GM18951 (cell line): ENCODE measurements at regions not wholly inside any gene's neighbourhood (a gene's known extent, or its start where the extent isn't known, plus 50 kb on each side); places are given as distances from the start of the nearest gene placed in this dataset.

Experiments used
- POLR2A ChIP-seq: IDR thresholded peaks from 4 replicates; pipeline ENCODE4 v1.6.1; 2011; ENCODE audit warnings: mild to moderate bottlenecking; ENCODE audit not compliant: insufficient read length, insufficient read depth; ENCODE audit errors: extremely low read depth
- in situ Hi-C: fragments of 300-500 bp; cut with MboI; formaldehyde crosslinking; loops from one replicate; pipeline ENCODE4 v1.12.0; 2022; ENCODE audit warnings: low sequenced_read_pairs, mixed read lengths, inconsistent platforms; ENCODE audit not compliant: unreplicated experiment

- in situ Hi-C loops: no loop called here
- no peak for TF ChIP-seq POLR2A
Measured at GRCh38 chr6:44576132-44576631, 188.7 kb downstream of the CDC5L start.

DNA sequence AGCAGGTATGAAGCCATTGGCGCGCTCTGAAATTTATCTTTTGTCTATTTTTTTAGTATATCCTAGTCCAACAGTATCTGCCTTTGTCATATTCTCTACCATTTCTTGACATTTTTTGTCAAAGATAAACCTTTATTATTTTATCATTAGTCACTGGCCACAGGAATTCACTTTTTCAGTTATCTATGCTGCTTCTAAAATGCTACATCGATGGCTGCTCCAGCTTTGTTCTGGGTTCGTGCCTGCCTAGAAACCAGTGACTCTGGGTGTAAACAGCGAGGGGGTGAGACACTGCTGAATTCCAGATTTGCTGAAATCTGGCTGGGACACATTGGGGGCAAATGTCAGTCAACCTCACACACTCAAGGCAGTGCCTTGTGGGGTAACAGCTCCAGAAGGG lies 193.4 kb downstream of the CDC5L start:
- in situ Hi-C loops: no loop called here
- TF ChIP-seq POLR2A: no peak

DNA sequence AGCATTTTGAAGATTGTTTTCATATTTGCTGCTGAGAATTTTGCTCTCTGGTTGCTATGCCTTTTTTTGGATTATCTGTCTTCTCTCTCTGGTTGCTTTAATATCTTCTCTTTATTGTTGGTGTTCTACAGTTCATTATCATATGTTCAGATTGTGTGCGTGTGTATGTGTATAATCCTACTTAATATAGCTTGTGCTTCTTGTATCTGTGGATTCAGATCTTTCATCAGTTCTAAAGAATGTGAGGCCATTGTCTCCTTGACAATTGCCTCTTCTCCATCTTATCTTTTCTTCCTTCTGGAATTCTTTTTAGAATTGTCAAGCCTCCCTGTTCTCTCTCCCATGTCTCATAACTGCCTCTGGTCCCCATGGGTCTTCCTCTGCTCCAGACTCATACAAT lies 195.4 kb downstream of the CDC5L start:
- in situ Hi-C loops: no loop called here
- no peak for TF ChIP-seq POLR2A

- no peak for TF ChIP-seq POLR2A
Measured at GRCh38 chr6:44590471-44590870, 203.0 kb downstream of the CDC5L start.

GRCh38 chr6:44593539-44593944 lies 206.0 kb downstream of the CDC5L start:
- in situ Hi-C loops: no loop called here
- no peak for TF ChIP-seq POLR2A

More at GRCh38 chr6:44590471-44590870, 203.0 kb downstream of the CDC5L start:
- in situ Hi-C loops: no loop called here

- no peak for TF ChIP-seq POLR2A
- in situ Hi-C loops: no loop called here
Measured at GRCh38 chr6:44594481-44594880, 207.0 kb downstream of the CDC5L start.

- no peak for TF ChIP-seq POLR2A
- in situ Hi-C loops: no loop called here
Measured at GRCh38 chr6:44598679-44599078, 211.2 kb downstream of the CDC5L start.

GRCh38 chr6:44599672-44600071 lies 212.2 kb downstream of the CDC5L start:
- no peak for TF ChIP-seq POLR2A
- in situ Hi-C loops: no loop called here

- in situ Hi-C loops: no loop called here
- no peak for TF ChIP-seq POLR2A
Measured at GRCh38 chr6:44603044-44603686, 215.7 kb downstream of the CDC5L start.

DNA sequence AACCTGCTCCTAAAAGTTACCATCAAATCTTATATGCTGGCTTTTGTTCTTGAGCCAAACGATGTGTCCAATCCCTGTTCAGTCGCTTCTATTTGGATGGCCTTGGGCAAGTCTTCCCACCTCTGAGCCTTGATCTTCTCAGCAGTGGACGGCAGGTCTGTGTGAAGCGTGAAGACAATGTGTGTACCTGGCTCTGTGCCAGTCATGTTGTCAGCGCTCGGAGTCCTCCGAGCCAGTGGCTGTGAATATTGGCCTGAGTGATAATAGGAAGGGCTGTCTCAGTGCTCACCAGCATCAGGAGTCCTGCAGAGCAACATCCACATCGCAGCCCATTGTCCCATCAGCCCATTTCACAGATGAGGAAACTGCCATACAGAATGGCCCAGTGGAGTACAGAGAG lies 219.0 kb downstream of the CDC5L start:
- in situ Hi-C loops: no loop called here
- no peak for TF ChIP-seq POLR2A

GRCh38 chr6:44606976-44607375 lies 219.5 kb downstream of the CDC5L start:
- TF ChIP-seq POLR2A: no peak
- in situ Hi-C loops: no loop called here

DNA sequence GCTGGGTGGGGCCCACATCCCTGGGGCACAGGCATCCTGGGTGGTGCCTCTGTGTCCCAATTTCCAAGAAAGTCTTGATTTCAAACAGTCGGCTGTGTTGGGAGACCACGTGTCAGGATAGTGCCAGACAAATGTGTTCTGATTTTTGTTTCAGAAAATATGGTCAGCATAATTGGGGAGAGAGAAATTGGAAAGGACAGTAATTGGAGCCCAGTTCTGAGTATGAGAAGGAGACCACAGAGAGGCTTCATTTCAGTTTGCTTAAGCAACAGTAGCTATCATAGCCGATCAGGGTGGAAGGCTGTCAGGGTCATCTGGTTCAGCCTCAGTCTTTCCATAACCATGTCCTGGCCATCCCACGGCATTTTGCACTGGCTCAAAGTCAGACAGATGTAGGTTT lies 220.7 kb downstream of the CDC5L start:
- no peak for TF ChIP-seq POLR2A
- in situ Hi-C loops: no loop called here

GRCh38 chr6:44609051-44609612 lies 221.6 kb downstream of the CDC5L start:
- in situ Hi-C loops: no loop called here

DNA sequence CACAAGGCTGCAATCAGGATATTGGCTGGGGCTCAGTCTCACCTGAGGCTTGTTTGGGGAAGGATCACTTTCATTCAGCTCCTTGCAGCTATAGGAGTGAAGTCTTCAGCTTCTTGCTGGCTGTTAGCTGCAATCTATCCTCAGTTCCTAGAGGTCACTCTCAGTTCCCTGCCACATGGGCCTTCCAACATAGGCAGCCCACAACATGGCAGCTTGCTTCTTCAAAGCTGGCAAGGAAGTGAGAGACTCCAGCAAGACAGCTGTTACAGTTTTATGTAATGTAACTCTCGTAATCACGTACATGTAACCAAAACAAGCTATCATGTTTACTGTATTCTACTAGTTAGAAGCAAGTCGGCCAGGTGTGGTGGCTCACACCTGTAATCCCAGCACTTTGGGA lies 226.9 kb downstream of the CDC5L start:
- TF ChIP-seq POLR2A: no peak
- in situ Hi-C loops: no loop called here

More at GRCh38 chr6:44609051-44609612, 221.6 kb downstream of the CDC5L start:
- no peak for TF ChIP-seq POLR2A
